ENCODE measurements at regions not wholly inside any gene's neighbourhood (a gene's known extent, or its start where the extent isn't known, plus 50 kb on each side); places are given as distances from the start of the nearest gene placed in this dataset.
"Not testable (repeated sequence)": the region's sequence is repeated elsewhere in the genome, so short reads cannot be mapped to it uniquely, and the experiment has no call there.

DNA sequence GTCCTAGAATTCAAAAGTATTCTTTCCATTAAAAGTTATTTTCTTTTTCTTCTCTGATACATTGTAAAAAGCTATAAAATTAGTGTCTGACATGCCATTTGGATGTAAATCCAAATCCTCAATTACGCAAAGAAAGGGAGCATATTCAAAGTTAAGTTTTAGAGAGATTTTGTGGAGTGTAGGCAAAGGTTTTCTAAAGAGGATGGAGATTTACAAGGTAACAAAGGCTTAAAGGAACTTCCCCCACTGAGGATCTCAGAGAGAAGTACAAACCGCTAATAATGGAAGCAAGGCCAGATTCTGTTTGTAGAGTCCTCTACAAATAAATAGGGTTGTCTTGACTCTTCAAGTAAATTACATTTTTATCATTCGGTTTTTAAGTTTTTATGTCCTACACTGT, 91.0 kb upstream of the MAPK10 start:
- H3K4me3 ChIP-seq (ENCODE audit: low read depth, low read length), result no peak overlapping the region
- TF ChIP-seq, protein P1, sequence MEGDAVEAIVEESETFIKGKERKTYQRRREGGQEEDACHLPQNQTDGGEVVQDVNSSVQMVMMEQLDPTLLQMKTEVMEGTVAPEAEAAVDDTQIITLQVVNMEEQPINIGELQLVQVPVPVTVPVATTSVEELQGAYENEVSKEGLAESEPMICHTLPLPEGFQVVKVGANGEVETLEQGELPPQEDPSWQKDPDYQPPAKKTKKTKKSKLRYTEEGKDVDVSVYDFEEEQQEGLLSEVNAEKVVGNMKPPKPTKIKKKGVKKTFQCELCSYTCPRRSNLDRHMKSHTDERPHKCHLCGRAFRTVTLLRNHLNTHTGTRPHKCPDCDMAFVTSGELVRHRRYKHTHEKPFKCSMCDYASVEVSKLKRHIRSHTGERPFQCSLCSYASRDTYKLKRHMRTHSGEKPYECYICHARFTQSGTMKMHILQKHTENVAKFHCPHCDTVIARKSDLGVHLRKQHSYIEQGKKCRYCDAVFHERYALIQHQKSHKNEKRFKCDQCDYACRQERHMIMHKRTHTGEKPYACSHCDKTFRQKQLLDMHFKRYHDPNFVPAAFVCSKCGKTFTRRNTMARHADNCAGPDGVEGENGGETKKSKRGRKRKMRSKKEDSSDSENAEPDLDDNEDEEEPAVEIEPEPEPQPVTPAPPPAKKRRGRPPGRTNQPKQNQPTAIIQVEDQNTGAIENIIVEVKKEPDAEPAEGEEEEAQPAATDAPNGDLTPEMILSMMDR (IDR thresholded peaks at IDR 0.05; ENCODE audit: insufficient read depth, low read length, missing control alignments), result no peak
- ChIA-PET CTCF (no interaction called here), POLR2A (no interaction called here)
- DNase-seq (ENCODE audit: low read depth, low spot score), result no peak

DNA sequence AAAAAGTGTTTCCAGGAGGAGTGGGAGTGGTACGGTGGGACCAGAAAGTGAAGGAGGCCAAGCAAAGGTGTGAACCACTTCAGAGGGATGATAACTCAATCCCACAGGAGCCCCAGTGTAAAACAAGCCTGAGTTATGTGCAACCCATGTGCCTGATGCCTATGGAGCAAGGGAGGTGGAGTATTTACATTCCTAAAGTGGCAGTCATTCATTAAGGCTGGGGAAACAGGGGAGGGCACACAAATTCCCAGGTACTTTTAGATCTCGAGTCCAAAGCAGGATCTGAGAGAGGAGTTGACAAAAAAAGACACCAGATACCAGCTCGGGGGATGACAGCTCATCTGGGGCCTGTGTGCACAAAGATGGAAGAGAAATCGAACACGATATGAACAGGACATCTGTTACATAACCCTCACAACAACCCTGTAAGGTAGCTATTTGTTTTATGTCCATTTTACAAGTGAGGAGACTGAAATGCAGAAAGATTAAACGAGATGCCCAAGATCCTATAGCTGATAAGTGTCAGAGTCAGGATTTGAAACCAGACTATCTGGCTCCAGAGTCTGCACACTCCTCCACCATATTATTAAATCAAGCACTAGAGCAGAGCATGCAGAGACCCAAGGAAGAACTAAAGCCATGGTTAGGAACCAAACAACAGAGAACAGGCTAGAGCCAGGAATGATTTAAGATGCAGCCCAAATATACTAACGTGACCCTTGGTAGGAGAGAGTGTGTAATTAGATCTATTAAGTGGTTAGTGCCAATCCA, 91.9 kb upstream of the MAPK10 start:
- POLR2A ChIA-PET, result interaction anchor here (1.1 kb wide), 1 partner anchor 10 kb away, joined by 3 read pairs; no protein-coding TSS in a partner anchor
- H3K4me3 ChIP-seq (ENCODE audit: low read depth, low read length), result no peak overlapping the region
- TF ChIP-seq, protein P1 (IDR thresholded peaks at IDR 0.05; ENCODE audit: insufficient read depth, low read length, missing control alignments), result no peak
- DNase-seq (ENCODE audit: low read depth, low spot score), result no peak
- CTCF ChIA-PET, result no interaction called here

DNA sequence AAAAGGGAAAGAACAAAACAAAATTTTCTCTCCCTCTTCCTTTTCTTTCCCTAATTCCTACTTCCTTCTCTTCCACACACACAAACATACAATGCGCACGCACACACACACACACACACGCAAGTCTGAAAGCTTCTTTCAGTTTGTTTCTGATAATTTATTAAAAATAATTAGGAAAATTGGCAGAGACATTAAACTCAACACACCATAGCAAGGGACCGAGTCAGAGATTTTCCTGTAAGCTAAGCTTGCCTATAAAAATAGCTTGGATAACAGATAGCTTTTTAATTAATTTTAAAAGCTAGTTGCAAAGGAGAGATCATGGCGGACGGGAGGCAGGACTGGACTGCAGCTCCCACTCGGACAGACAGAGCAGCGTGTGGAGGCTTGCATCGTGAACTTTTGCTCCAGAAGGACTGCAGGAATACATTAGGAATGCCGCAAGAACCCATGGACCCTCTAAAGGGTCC, 92.6 kb upstream of the MAPK10 start:
- no peak overlapping the region for H3K4me3 ChIP-seq (ENCODE audit: low read depth, low read length)
- TF ChIP-seq, protein P1 (IDR thresholded peaks at IDR 0.05; ENCODE audit: insufficient read depth, low read length, missing control alignments), result no peak
- DNase-seq (ENCODE audit: low read depth, low spot score), result no peak
- ChIA-PET CTCF (interaction anchor here (1.2 kb wide), 1 partner anchor 44 kb away, joined by 3 read pairs; no protein-coding TSS in a partner anchor), POLR2A (interaction anchor here (1.1 kb wide), 1 partner anchor 9 kb away, joined by 3 read pairs; no protein-coding TSS in a partner anchor)

DNA sequence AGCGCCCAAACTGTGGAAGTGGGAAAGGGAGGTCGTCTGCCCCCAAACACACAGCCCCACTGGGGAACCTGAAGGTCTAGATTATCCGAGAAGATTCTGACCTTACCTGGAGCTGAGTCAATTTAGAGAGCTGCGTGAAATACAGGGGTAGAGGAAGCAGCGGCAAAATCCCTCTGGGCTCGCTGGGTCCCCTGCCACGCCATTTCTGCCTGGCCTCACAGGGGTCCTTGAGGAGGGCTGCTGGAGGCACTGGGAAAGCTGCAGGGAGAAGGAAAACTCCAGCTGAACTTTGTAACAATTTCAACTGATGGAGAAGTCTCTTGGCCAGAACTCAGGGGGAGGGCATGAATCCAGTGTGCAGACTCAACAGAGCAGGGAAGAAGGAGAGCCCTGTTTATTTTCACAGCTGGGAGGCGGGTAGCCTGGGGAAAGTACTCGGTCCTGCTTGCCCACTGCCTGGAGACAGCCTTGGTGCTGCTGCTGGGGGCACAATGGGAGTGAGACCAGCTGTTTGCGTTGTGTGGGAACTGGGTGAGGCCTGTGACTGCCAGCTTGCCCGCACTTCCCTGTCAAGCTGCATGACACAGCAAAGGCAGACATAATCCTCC, 93.2 kb upstream of the MAPK10 start:
- TF ChIP-seq, protein P1 (IDR thresholded peaks at IDR 0.05; ENCODE audit: insufficient read depth, low read length, missing control alignments), result no peak
- ChIA-PET POLR2A (interaction anchor here (1.1 kb wide), 1 partner anchor 9 kb away, joined by 3 read pairs; no protein-coding TSS in a partner anchor), CTCF (interaction anchor here (1.2 kb wide), 1 partner anchor 43 kb away, joined by 3 read pairs; no protein-coding TSS in a partner anchor)
- no peak overlapping the region for H3K4me3 ChIP-seq (ENCODE audit: low read depth, low read length)
- DNase-seq (ENCODE audit: low read depth, low spot score), result no peak

DNA sequence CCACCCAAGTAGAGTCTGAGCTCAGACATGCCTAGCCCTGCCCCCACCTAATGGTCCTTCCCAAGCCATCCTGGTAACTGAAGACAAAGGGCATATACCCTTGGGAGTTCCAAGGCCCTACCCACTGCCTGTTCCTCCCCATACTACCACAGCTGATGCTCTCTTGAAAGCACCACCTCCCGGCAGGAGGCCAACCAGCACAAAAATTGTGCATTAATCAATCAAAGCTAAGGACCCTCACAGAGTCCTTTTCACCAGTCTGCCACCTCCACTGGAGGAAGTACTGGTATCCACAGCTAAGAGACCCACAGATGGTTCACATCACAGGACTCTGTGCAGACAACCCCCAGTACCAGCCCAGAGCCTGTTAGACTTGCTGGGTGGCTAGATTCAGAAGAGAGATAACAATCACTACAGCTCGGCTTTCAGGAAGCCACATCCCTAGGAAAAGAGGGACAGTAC, 93.8 kb upstream of the MAPK10 start:
- DNase-seq (ENCODE audit: low read depth, low spot score); POLR2A ChIA-PET; H3K4me3 ChIP-seq (ENCODE audit: low read depth, low read length): not testable (repeated sequence)
- CTCF ChIA-PET, result interaction anchor here (1.2 kb wide), 1 partner anchor 42 kb away, joined by 3 read pairs; no protein-coding TSS in a partner anchor

DNA sequence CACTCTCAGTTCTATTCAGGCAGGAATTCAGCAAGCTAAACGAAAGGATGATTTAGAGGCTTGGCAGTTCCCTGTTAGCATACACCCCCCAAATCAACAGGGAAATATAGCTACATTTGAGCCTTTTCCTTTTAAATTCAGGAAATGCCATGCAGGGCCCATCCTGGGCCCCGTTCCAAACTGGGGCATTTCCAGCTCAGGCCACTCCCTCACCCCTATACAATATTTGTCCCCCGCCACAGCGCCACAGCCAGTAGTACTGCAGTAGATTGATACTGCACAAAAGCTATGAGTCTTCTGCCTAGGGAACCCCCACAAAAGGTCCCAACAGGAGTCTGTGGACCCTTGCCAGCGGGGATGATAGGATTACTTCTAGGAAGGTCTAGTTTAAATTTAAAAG, 102.0 kb upstream of the MAPK10 start:
- TF ChIP-seq, protein P1 (IDR thresholded peaks at IDR 0.05; ENCODE audit: insufficient read depth, low read length, missing control alignments), result no peak
- DNase-seq (ENCODE audit: low read depth, low spot score), result no peak
- ChIA-PET POLR2A (interaction anchor here (0.9 kb wide), 1 partner anchor 9 kb away, joined by 3 read pairs; no protein-coding TSS in a partner anchor), CTCF (no interaction called here)
- H3K4me3 ChIP-seq (ENCODE audit: low read depth, low read length), result no peak overlapping the region
